ENCODE measurements at regions not wholly inside any gene's neighbourhood (a gene's known extent, or its start where the extent isn't known, plus 50 kb on each side); places are given as distances from the start of the nearest gene placed in this dataset.
"Not testable (repeated sequence)": the region's sequence is repeated elsewhere in the genome, so short reads cannot be mapped to it uniquely, and the experiment has no call there.

- H3K27ac Mint-ChIP-seq; POLR2A ChIA-PET (ENCODE audit: partially characterized antibody); H3K9me3 ChIP-seq (ENCODE audit: control insufficient read depth in 1 of 2, low read length in 2 of 2); H3K36me3 ChIP-seq (ENCODE audit: insufficient read depth, low read length); H3K9me3 Mint-ChIP-seq; H3K36me3 Mint-ChIP-seq; H3K4me1 Mint-ChIP-seq; DNase-seq; intact Hi-C loops (cut with micrococcal nuclease); H3K4me3 Mint-ChIP-seq; H3K4me1 ChIP-seq (ENCODE audit: insufficient read depth, low read length); H3K4me3 ChIP-seq (ENCODE audit: low read length in 2 of 2); CTCF ChIA-PET (ENCODE audit: partially characterized antibody); H3K27ac ChIP-seq (ENCODE audit: low read depth, low read length); H3K27me3 ChIP-seq (ENCODE audit: insufficient read depth, low read length): not testable (repeated sequence)
- peaks cover 9 to 14% of the 10 kb centered on the region in 2 donors for H3K27me3 Mint-ChIP-seq
Observed at GRCh38 chr12:131659484-131659883, 51.4 kb upstream of the SFSWAP start.

GRCh38 chr12:131659976-131660375 is 50.9 kb upstream of the SFSWAP start:
- H3K4me1 ChIP-seq (ENCODE audit: insufficient read depth, low read length); H3K9me3 Mint-ChIP-seq; H3K9me3 ChIP-seq (ENCODE audit: control insufficient read depth in 1 of 2, low read length in 2 of 2); H3K36me3 Mint-ChIP-seq; CTCF ChIA-PET (ENCODE audit: partially characterized antibody); H3K27me3 ChIP-seq (ENCODE audit: insufficient read depth, low read length); H3K4me3 ChIP-seq (ENCODE audit: low read length in 2 of 2); H3K36me3 ChIP-seq (ENCODE audit: insufficient read depth, low read length); H3K27ac Mint-ChIP-seq; POLR2A ChIA-PET (ENCODE audit: partially characterized antibody); DNase-seq; H3K4me1 Mint-ChIP-seq; H3K27ac ChIP-seq (ENCODE audit: low read depth, low read length): not testable (repeated sequence)
- intact Hi-C loops (cut with micrococcal nuclease), result loop anchor here (10.0 kb wide), 1 partner anchor 365 kb away; no protein-coding TSS in a partner anchor
- Mint-ChIP-seq H3K27me3 (peaks cover 9 to 14% of the 10 kb centered on the region in 2 donors), H3K4me3 (peak overlapping the region in 3 of 8 donors; percentile 20 to 60 (median 26))

- H3K4me1 ChIP-seq (ENCODE audit: insufficient read depth, low read length); H3K36me3 ChIP-seq (ENCODE audit: insufficient read depth, low read length); H3K27ac Mint-ChIP-seq; POLR2A ChIA-PET (ENCODE audit: partially characterized antibody); H3K4me1 Mint-ChIP-seq; H3K4me3 ChIP-seq (ENCODE audit: low read length in 2 of 2); H3K9me3 Mint-ChIP-seq; H3K9me3 ChIP-seq (ENCODE audit: control insufficient read depth in 1 of 2, low read length in 2 of 2); CTCF ChIA-PET (ENCODE audit: partially characterized antibody); H3K36me3 Mint-ChIP-seq; H3K27ac ChIP-seq (ENCODE audit: low read depth, low read length); DNase-seq; H3K27me3 ChIP-seq (ENCODE audit: insufficient read depth, low read length): not testable (repeated sequence)
- Mint-ChIP-seq H3K4me3 (peak overlapping the region in 2 of 8 donors; percentile 26 to 31), H3K27me3 (peaks cover 9 to 14% of the 10 kb centered on the region in 2 donors)
- intact Hi-C loops (cut with micrococcal nuclease), result loop anchor here (10.0 kb wide), 1 partner anchor 366 kb away; no protein-coding TSS in a partner anchor
Observed at GRCh38 chr12:131660401-131660800, 50.5 kb upstream of the SFSWAP start.

Measured in CD4-positive, alpha-beta memory T cell (primary cell).